Ishikawa (cell line): ENCODE measurements at regions not wholly inside any gene's neighbourhood (a gene's known extent, or its start where the extent isn't known, plus 50 kb on each side); places are given as distances from the start of the nearest gene placed in this dataset.

Experiments
- CEBPB ChIP-seq: IDR thresholded peaks from 2 replicates; pipeline ENCODE4 v1.6.1; 2012
- CREB1 ChIP-seq: IDR thresholded peaks from 2 replicates; pipeline ENCODE4 v1.6.1; 2012; ENCODE audit warnings: low read depth
- EGR1 ChIP-seq: IDR thresholded peaks from 2 replicates; pipeline ENCODE4 v1.6.1; 2012
- EP300 ChIP-seq: IDR thresholded peaks from 2 replicates; pipeline ENCODE4 v1.6.1; 2012; ENCODE audit warnings: borderline replicate concordance
- FOXM1 ChIP-seq: IDR thresholded peaks from 2 replicates; pipeline ENCODE4 v1.6.1; 2012; ENCODE audit warnings: low read depth, borderline replicate concordance
- MAX ChIP-seq: IDR thresholded peaks from 2 replicates; pipeline ENCODE4 v1.6.1; 2012
- NFIC ChIP-seq: IDR thresholded peaks from 2 replicates; pipeline ENCODE4 v1.6.1; 2012
- RAD21 ChIP-seq: IDR thresholded peaks from 2 replicates; pipeline ENCODE4 v1.6.1; 2012; ENCODE audit warnings: low read depth
- REST ChIP-seq: IDR thresholded peaks from 2 replicates; pipeline ENCODE4 v1.6.1; 2012; ENCODE audit warnings: low read depth, mild to moderate bottlenecking
- TAF1 ChIP-seq: IDR thresholded peaks from 2 replicates; pipeline ENCODE4 v1.6.1; 2012; ENCODE audit warnings: low read depth, mild to moderate bottlenecking
- TCF12 ChIP-seq: IDR thresholded peaks from 2 replicates; pipeline ENCODE4 v1.6.1; 2012; ENCODE audit warnings: low read depth
- TEAD4 ChIP-seq: IDR thresholded peaks from 2 replicates; pipeline ENCODE4 v1.6.1; 2012
- USF1 ChIP-seq: IDR thresholded peaks from 2 replicates; pipeline ENCODE4 v1.6.1; 2012
- YY1 ChIP-seq: IDR thresholded peaks from 2 replicates; pipeline ENCODE4 v1.6.1; 2012; ENCODE audit warnings: low read depth
- ZBTB7A ChIP-seq: IDR thresholded peaks from 2 replicates; pipeline ENCODE4 v1.6.1; 2012; ENCODE audit warnings: low read depth

GRCh38 chr17:74098136-74099024 lies 105.1 kb upstream of the RPL38 start:
- TF ChIP-seq RAD21 (no peak), EP300 (no peak), REST (no peak), CEBPB (no peak), USF1 (no peak), YY1 (no peak), FOXM1 (no peak), TAF1 (no peak), MAX (no peak), TCF12 (no peak), NFIC (no peak), CREB1 (no peak), EGR1 (no peak), TEAD4 (no peak), ZBTB7A (no peak)

- TF ChIP-seq MAX (no peak), TAF1 (no peak), CEBPB (no peak), USF1 (no peak)
These were observed 103.8 kb upstream of the RPL38 start for GRCh38 chr17:74099442-74100340.

GRCh38 chr17:74104921-74105320 lies 98.6 kb upstream of the RPL38 start:
- no peak for TF ChIP-seq CEBPB
- TF ChIP-seq FOXM1, result no peak
- no peak for TF ChIP-seq RAD21
- no peak for TF ChIP-seq MAX
- no peak for TF ChIP-seq ZBTB7A
- no peak for TF ChIP-seq YY1
- no peak for TF ChIP-seq NFIC

GRCh38 chr17:74107107-74107506 lies 96.4 kb upstream of the RPL38 start:
- TF ChIP-seq CREB1 (no peak), YY1 (no peak), RAD21 (no peak)

- no peak for TF ChIP-seq REST
- no peak for TF ChIP-seq CREB1
- no peak for TF ChIP-seq EP300
- TF ChIP-seq TCF12, result no peak
- no peak for TF ChIP-seq EGR1
- TF ChIP-seq YY1, result no peak
- no peak for TF ChIP-seq CEBPB
- no peak for TF ChIP-seq NFIC
These were observed 95.3 kb upstream of the RPL38 start for GRCh38 chr17:74108126-74108705.
